Activated naive CD4-positive, alpha-beta T cell treated with anti-CD3 and anti-CD28 coated beads, Interleukin-2, amount 10 ng/mL, durations not matched to agents 7 days and 5 days (primary cell): ENCODE measurements at regions not wholly inside any gene's neighbourhood (a gene's known extent, or its start where the extent isn't known, plus 50 kb on each side); places are given as distances from the start of the nearest gene placed in this dataset.

Experiments used
- CTCF ChIA-PET: fragments of 350-600 bp; sonication (Branson Sonifier 250); formaldehyde crosslinking; loops from one replicate; lab custom pipeline; 2021; ENCODE audit warnings: antibody characterized with exemption; lab: Charles Lee
- DNase-seq: peaks from one replicate; pipeline ENCODE4 v3.0.0-alpha.2; 2020
- H3K27ac Mint-ChIP-seq: one replicate; pipeline ENCODE4 v1.8.0; 2021; ENCODE audit warnings: mild to moderate bottlenecking, moderate library complexity, mixed read lengths
- H3K27me3 Mint-ChIP-seq: one replicate; pipeline ENCODE4 v1.8.0; 2021; ENCODE audit warnings: mild to moderate bottlenecking, mixed read lengths
- H3K36me3 Mint-ChIP-seq: one replicate; pipeline ENCODE4 v1.8.0; 2021; ENCODE audit warnings: mixed read lengths
- H3K4me1 Mint-ChIP-seq: one replicate; pipeline ENCODE4 v1.8.0; 2021; ENCODE audit warnings: mixed read lengths
- H3K4me3 Mint-ChIP-seq: one replicate; pipeline ENCODE4 v1.8.0; 2021; ENCODE audit warnings: mild to moderate bottlenecking, moderate library complexity, mixed read lengths
- H3K9me3 Mint-ChIP-seq: one replicate; pipeline ENCODE4 v1.8.0; 2021; ENCODE audit warnings: mixed read lengths

- H3K4me3 Mint-ChIP-seq, result no peak overlapping the region
- H3K9me3 Mint-ChIP-seq, result peaks cover 2% of the 10 kb centered on the region
- H3K4me1 Mint-ChIP-seq, result no peaks in the 10 kb centered on the region
- H3K27me3 Mint-ChIP-seq, result no peaks in the 10 kb centered on the region
- no peaks in the 10 kb centered on the region for H3K36me3 Mint-ChIP-seq
- no peak for DNase-seq
- CTCF ChIA-PET, result no interaction called here
- H3K27ac Mint-ChIP-seq, result no peak overlapping the region
Observed at GRCh38 chr7:12137283-12137682, 73.8 kb upstream of the TMEM106B start.

GRCh38 chr7:12138421-12138820 lies 72.7 kb upstream of the TMEM106B start:
- DNase-seq, result no peak
- peaks cover 2% of the 10 kb centered on the region for H3K9me3 Mint-ChIP-seq
- H3K27ac Mint-ChIP-seq, result no peak overlapping the region
- H3K4me1 Mint-ChIP-seq, result no peaks in the 10 kb centered on the region
- no peak overlapping the region for H3K4me3 Mint-ChIP-seq
- no peaks in the 10 kb centered on the region for H3K36me3 Mint-ChIP-seq
- CTCF ChIA-PET, result no interaction called here
- no peaks in the 10 kb centered on the region for H3K27me3 Mint-ChIP-seq

- DNase-seq, result no peak
- Mint-ChIP-seq H3K4me1 (no peaks in the 10 kb centered on the region), H3K9me3 (no peaks in the 10 kb centered on the region), H3K27ac (no peak overlapping the region), H3K4me3 (no peak overlapping the region), H3K27me3 (no peaks in the 10 kb centered on the region), H3K36me3 (no peaks in the 10 kb centered on the region)
- CTCF ChIA-PET, result no interaction called here
Observed at GRCh38 chr7:12139416-12139815, 71.7 kb upstream of the TMEM106B start.

- no peaks in the 10 kb centered on the region for H3K27me3 Mint-ChIP-seq
- no peak for DNase-seq
- H3K36me3 Mint-ChIP-seq, result no peaks in the 10 kb centered on the region
- CTCF ChIA-PET, result no interaction called here
- no peak overlapping the region for H3K27ac Mint-ChIP-seq
- H3K4me1 Mint-ChIP-seq, result no peaks in the 10 kb centered on the region
- no peaks in the 10 kb centered on the region for H3K9me3 Mint-ChIP-seq
- H3K4me3 Mint-ChIP-seq, result no peak overlapping the region
Observed at GRCh38 chr7:12146813-12147212, 64.3 kb upstream of the TMEM106B start.

GRCh38 chr7:12152196-12152918 lies 58.7 kb upstream of the TMEM106B start:
- CTCF ChIA-PET, result no interaction called here
- H3K36me3 Mint-ChIP-seq, result no peaks in the 10 kb centered on the region
- H3K27me3 Mint-ChIP-seq, result no peaks in the 10 kb centered on the region
- no peak overlapping the region for H3K27ac Mint-ChIP-seq
- no peak for DNase-seq
- no peak overlapping the region for H3K4me3 Mint-ChIP-seq
- no peaks in the 10 kb centered on the region for H3K9me3 Mint-ChIP-seq
- H3K4me1 Mint-ChIP-seq, result peaks cover 4% of the 10 kb centered on the region

- Mint-ChIP-seq H3K9me3 (no peaks in the 10 kb centered on the region), H3K4me3 (no peak overlapping the region), H3K4me1 (peaks cover 4% of the 10 kb centered on the region), H3K27ac (no peak overlapping the region), H3K27me3 (no peaks in the 10 kb centered on the region), H3K36me3 (no peaks in the 10 kb centered on the region)
- CTCF ChIA-PET, result no interaction called here
- DNase-seq, result no peak
Observed at GRCh38 chr7:12154119-12154518, 57.0 kb upstream of the TMEM106B start.

GRCh38 chr7:12157517-12157916 lies 53.6 kb upstream of the TMEM106B start:
- no peak overlapping the region for H3K27ac Mint-ChIP-seq
- H3K4me3 Mint-ChIP-seq, result no peak overlapping the region
- H3K27me3 Mint-ChIP-seq, result no peaks in the 10 kb centered on the region
- no peak for DNase-seq
- H3K4me1 Mint-ChIP-seq, result peaks cover 4% of the 10 kb centered on the region
- no peaks in the 10 kb centered on the region for H3K36me3 Mint-ChIP-seq
- no peaks in the 10 kb centered on the region for H3K9me3 Mint-ChIP-seq
- CTCF ChIA-PET, result no interaction called here

GRCh38 chr7:12158334-12159060 lies 52.6 kb upstream of the TMEM106B start:
- H3K4me3 Mint-ChIP-seq, result no peak overlapping the region
- H3K36me3 Mint-ChIP-seq, result no peaks in the 10 kb centered on the region
- H3K27ac Mint-ChIP-seq, result no peak overlapping the region
- H3K9me3 Mint-ChIP-seq, result no peaks in the 10 kb centered on the region
- no peak for DNase-seq
- CTCF ChIA-PET, result no interaction called here
- no peaks in the 10 kb centered on the region for H3K27me3 Mint-ChIP-seq
- H3K4me1 Mint-ChIP-seq, result peaks cover 4% of the 10 kb centered on the region

- Mint-ChIP-seq H3K27ac (no peak overlapping the region), H3K36me3 (peaks cover 6% of the 10 kb centered on the region), H3K27me3 (no peaks in the 10 kb centered on the region), H3K4me3 (no peak overlapping the region), H3K4me1 (peaks cover 4% of the 10 kb centered on the region), H3K9me3 (peaks cover 15% of the 10 kb centered on the region)
- CTCF ChIA-PET, result no interaction called here
- DNase-seq, result no peak
Observed at GRCh38 chr7:12161146-12161545, 49.9 kb upstream of the TMEM106B start.
